ENCODE measurements at regions not wholly inside any gene's neighbourhood (a gene's known extent, or its start where the extent isn't known, plus 50 kb on each side); places are given as distances from the start of the nearest gene placed in this dataset.

- H3K9me3 ChIP-seq (replicated peaks in 1 of 2; ENCODE audit: control insufficient read depth in 1 of 2, insufficient read depth in 1 of 2, low read length in 2 of 2), result peaks cover 15 to 21% of the 10 kb centered on the region in 2 donors
- no peak overlapping the region for H3K27ac Mint-ChIP-seq
- H3K4me1 Mint-ChIP-seq, result no peaks in the 10 kb centered on the region
- H3K36me3 ChIP-seq (replicated peaks in 1 of 2; ENCODE audit: control insufficient read depth in 1 of 2, insufficient read depth in 2 of 2, low read length in 2 of 2), result no peaks in the 10 kb centered on the region
- no peak for TF ChIP-seq CTCF (IDR thresholded peaks at IDR 0.05)
- H3K27me3 ChIP-seq (ENCODE audit: control insufficient read depth in 2 of 2, insufficient read depth in 2 of 2, low read length in 2 of 2), result no peaks in the 10 kb centered on the region
- H4K20me1 ChIP-seq (ENCODE audit: insufficient read depth, low read length), result no peaks in the 10 kb centered on the region
- H3K4me1 ChIP-seq (ENCODE audit: control insufficient read depth in 1 of 2, insufficient read depth in 2 of 2, low read length in 2 of 2), result no peaks in the 10 kb centered on the region
- intact Hi-C loops (cut with micrococcal nuclease), result no loop called here
- peaks cover 8 to 26% (median 16%) of the 10 kb centered on the region in 7 donors for H3K9me3 Mint-ChIP-seq
- 100% methylated on average over 1 of the region's 3 CpGs for WGBS (ENCODE audit: insufficient coverage)
- H3K27ac ChIP-seq (ENCODE audit: low read depth in 1 of 2, low read length in 2 of 2), result no peak overlapping the region
- H3K27me3 Mint-ChIP-seq (ENCODE audit: low read depth in 3 of 3), result peaks cover 0 to 2% (median 0%) of the 10 kb centered on the region in 3 donors
- H3K4me3 ChIP-seq (replicated peaks in 1 of 3; ENCODE audit: low read depth in 2 of 3, low read length in 3 of 3), result no peak overlapping the region
- no peak for DNase-seq
- H3K4me3 Mint-ChIP-seq, result no peak overlapping the region
- H2AFZ ChIP-seq (ENCODE audit: insufficient read depth, low read depth, low read length, poor library complexity, severe bottlenecking), result no peak overlapping the region
- no peaks in the 10 kb centered on the region for H3K79me2 ChIP-seq (ENCODE audit: insufficient read depth, low read length)
- H3K36me3 Mint-ChIP-seq, result no peaks in the 10 kb centered on the region
- no peak overlapping the region for H3K4me2 ChIP-seq (replicated peaks; ENCODE audit: extremely low read depth, low read length, poor library complexity, severe bottlenecking)
- no peak overlapping the region for H3K9ac ChIP-seq (ENCODE audit: insufficient read depth, low read length, poor library complexity, severe bottlenecking)
These were observed 188.0 kb upstream of the TCERG1L start for GRCh38 chr10:131499566-131499965.

- Histone ChIP-seq H3K27ac (ENCODE audit: low read depth in 1 of 2, low read length in 2 of 2) (no peak overlapping the region), H4K20me1 (ENCODE audit: insufficient read depth, low read length) (no peaks in the 10 kb centered on the region), H3K79me2 (ENCODE audit: insufficient read depth, low read length) (no peaks in the 10 kb centered on the region), H3K9me3 (replicated peaks in 1 of 2; ENCODE audit: control insufficient read depth in 1 of 2, insufficient read depth in 1 of 2, low read length in 2 of 2) (peaks cover 15 to 21% of the 10 kb centered on the region in 2 donors), H3K9ac (ENCODE audit: insufficient read depth, low read length, poor library complexity, severe bottlenecking) (no peak overlapping the region), H3K4me2 (replicated peaks; ENCODE audit: extremely low read depth, low read length, poor library complexity, severe bottlenecking) (no peak overlapping the region), H3K4me1 (ENCODE audit: control insufficient read depth in 1 of 2, insufficient read depth in 2 of 2, low read length in 2 of 2) (no peaks in the 10 kb centered on the region), H3K27me3 (ENCODE audit: control insufficient read depth in 2 of 2, insufficient read depth in 2 of 2, low read length in 2 of 2) (no peaks in the 10 kb centered on the region), H3K36me3 (replicated peaks in 1 of 2; ENCODE audit: control insufficient read depth in 1 of 2, insufficient read depth in 2 of 2, low read length in 2 of 2) (no peaks in the 10 kb centered on the region), H2AFZ (ENCODE audit: insufficient read depth, low read depth, low read length, poor library complexity, severe bottlenecking) (no peak overlapping the region), H3K4me3 (replicated peaks in 1 of 3; ENCODE audit: low read depth in 2 of 3, low read length in 3 of 3) (no peak overlapping the region)
- Mint-ChIP-seq H3K36me3 (no peaks in the 10 kb centered on the region), H3K4me3 (no peak overlapping the region), H3K9me3 (peaks cover 10 to 28% (median 16%) of the 10 kb centered on the region in 7 donors), H3K4me1 (no peaks in the 10 kb centered on the region), H3K27me3 (ENCODE audit: low read depth in 3 of 3) (peaks cover 0 to 2% (median 0%) of the 10 kb centered on the region in 3 donors), H3K27ac (peak overlapping the region in 1 of 7 donors; percentile 3)
- 88% methylated on average over 9 of the region's 9 CpGs for WGBS (ENCODE audit: insufficient coverage)
- TF ChIP-seq CTCF (IDR thresholded peaks at IDR 0.05), result no peak
- no peak for DNase-seq
- intact Hi-C loops (cut with micrococcal nuclease), result no loop called here
These were observed 188.7 kb upstream of the TCERG1L start for GRCh38 chr10:131500181-131500580.

Data from CD14-positive monocyte (primary cell).